GM19239 (cell line): ENCODE measurements at regions not wholly inside any gene's neighbourhood (a gene's known extent, or its start where the extent isn't known, plus 50 kb on each side); places are given as distances from the start of the nearest gene placed in this dataset.

ENCODE experiments used
- DNase-seq: peaks from one replicate; pipeline ENCODE4 v3.0.0; 2011; ENCODE audit warnings: low spot score; ENCODE audit not compliant: insufficient read length
- FAIRE-seq: peaks from 2 replicates; lab custom pipeline; 2011; peaks lifted over from hg19 to GRCh38; lab: Jason Lieb, UNC

- no peak for DNase-seq
- no peak for FAIRE-seq
These were observed 209.9 kb downstream of the COL4A1 start for GRCh38 chr13:110097013-110097412.

- FAIRE-seq, result no peak
These were observed 214.1 kb downstream of the COL4A1 start for GRCh38 chr13:110092831-110093247.

GRCh38 chr13:110089815-110090214 lies 217.1 kb downstream of the COL4A1 start:
- DNase-seq (no peak), FAIRE-seq (no peak)

More at GRCh38 chr13:110092831-110093247, 214.1 kb downstream of the COL4A1 start:
- DNase-seq, result no peak

- FAIRE-seq, result no peak
These were observed 217.9 kb downstream of the COL4A1 start for GRCh38 chr13:110089100-110089499.

DNA sequence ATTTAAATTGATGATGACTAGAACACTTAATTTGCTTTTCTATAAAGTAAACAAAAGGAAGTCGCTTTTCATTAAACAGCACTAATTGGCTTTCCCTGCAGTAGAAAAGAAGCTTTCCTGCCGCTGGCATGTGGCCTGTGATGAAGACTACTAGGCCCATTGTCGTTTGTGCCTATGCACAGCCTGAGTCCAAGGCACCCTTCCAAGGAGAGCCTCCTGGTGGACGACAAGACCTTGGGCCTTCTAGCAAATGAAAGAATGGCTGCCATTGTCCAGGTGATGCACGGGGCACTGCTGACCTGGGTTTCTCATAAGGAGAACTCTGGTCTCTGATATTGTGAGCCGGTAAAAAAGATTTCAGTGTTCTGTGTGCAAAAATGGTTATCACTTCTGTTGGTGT lies 233.0 kb downstream of the COL4A1 start:
- no peak for DNase-seq
- no peak for FAIRE-seq

More at GRCh38 chr13:110089100-110089499, 217.9 kb downstream of the COL4A1 start:
- DNase-seq, result no peak

DNA sequence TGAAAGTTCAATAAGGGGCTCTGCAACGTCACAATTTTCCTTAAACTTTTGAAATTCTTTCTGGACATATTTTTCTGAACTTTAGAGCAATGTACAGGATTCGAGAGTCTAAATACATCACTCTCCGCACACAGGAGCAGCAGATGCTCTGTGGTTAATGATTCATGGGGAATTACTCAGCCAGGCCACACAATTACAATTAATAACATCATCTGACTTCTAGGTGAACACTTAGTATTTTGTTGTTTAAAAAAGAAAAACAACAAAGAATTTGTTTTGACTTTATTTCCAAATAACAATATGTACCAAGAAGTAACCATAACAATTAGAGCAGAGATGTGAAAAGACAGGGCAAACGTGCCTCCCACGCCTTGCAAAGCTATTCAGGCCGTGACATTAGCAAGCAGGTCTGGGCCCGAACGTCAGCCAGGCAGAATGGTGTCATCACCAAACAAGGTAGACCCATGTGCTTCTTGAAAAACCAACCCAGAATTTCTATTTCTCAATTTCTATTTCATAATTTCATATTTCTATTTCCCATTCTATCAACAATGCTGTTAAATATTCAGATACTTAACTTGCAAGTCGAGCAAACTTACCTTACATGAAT lies 236.3 kb downstream of the COL4A1 start:
- no peak for DNase-seq

DNA sequence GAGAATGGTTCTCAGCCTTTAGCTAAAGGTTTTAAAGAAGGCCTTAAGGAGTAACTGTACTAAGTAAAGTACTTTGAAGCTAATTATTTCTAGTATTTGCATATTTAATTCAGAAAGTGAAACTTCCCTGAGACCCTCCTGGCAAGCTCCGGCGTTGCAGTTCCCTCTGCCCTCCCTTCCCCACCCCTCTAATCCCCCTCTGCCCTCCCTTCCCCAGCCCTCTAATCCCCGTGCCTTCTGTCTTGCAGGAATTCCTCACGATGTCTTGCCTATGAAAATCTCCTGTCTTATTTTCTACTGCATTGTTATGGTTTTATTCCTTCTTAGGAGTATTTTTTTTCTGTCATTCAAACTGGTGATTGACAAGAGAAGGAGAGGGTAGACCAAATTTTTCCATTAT lies 236.9 kb downstream of the COL4A1 start:
- no peak for FAIRE-seq

More for the DNA sequence above, 236.3 kb downstream of the COL4A1 start:
- no peak for FAIRE-seq

GRCh38 chr13:110068176-110068473 lies 238.8 kb downstream of the COL4A1 start:
- FAIRE-seq (no peak), DNase-seq (no peak)

More for the DNA sequence above, 236.9 kb downstream of the COL4A1 start:
- no peak for DNase-seq

GRCh38 chr13:110067355-110068175 lies 239.4 kb downstream of the COL4A1 start:
- FAIRE-seq (peak; percentile 18), DNase-seq (no peak)

DNA sequence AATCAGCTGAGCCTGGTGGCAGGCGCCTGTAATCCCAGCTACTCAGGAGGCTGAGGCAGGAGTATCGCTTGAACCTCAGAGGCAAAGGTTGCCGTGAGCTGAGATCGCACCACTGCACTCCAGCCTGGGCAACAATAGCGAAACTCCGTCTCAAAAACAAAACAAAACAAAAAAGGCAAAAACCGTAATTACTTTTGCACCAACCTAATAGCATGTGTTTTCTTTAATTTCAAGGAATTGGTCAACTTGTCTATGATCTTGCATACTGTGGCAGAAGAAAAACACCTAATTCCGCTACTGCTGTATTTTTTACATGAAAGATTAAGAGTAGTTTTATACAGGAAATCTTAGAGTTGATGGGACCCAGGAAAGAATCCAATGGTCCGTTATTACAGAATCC lies 241.2 kb downstream of the COL4A1 start:
- no peak for DNase-seq

GRCh38 chr13:110063490-110064421 lies 243.2 kb downstream of the COL4A1 start:
- no peak for FAIRE-seq

More for the DNA sequence above, 241.2 kb downstream of the COL4A1 start:
- no peak for FAIRE-seq

GRCh38 chr13:110062777-110063442 lies 244.0 kb downstream of the COL4A1 start:
- no peak for FAIRE-seq
- no peak for DNase-seq

More at GRCh38 chr13:110063490-110064421, 243.2 kb downstream of the COL4A1 start:
- DNase-seq, result no peak

DNA sequence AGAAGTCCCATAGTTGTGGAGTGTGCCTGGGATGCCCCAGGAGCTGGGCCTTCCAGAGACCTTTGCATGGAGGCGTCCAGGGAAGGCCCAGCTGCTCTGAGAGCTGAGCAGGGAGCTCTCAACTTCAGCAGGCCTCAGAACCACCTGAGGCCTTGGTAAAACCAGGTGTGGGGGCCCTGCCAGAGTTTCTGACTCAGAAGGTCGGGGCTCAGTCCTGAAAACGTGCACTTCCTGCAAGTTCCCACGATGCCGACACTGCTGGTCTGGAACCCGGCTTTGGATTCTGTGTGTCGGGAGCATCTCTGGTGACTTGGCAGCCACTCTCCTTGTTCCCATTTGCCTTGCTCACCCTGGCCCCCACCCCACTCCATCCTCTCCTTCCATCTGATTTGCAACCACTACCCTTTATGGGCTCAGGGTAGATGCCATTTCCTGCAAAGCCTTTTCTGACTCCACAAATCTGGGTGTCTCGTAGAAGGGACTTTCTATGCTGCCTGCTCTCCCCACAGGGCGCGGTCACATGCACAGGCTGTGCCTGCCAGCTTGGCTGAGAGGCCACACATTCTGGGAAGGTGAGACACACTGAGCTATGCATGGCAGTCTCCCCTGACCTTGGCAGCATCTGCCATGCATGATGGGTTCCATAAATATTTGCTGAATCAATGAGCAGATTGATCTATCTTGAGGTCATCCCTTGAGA lies 244.7 kb downstream of the COL4A1 start:
- DNase-seq (no peak), FAIRE-seq (no peak)

DNA sequence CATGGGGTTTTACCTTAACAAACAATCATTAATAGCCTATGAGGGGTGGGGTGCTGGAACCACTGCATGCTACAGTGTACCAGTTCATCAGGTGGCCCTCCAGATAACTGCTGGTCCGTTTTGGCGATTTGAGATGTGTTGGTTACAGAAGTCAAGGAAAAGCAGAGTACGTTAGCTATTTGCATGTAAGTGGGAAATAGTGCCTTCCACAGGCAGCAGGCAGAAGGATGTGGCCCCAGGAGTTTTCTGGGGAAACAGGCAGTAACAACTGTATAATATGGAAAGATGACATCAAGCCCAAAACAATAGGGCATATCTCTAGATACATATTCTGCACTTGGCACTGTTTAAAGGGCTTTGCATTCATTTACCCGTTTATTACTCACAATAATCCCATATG lies 245.7 kb downstream of the COL4A1 start:
- no peak for FAIRE-seq

GRCh38 chr13:110057052-110057451 lies 249.9 kb downstream of the COL4A1 start:
- FAIRE-seq (no peak), DNase-seq (no peak)

More for the DNA sequence above, 245.7 kb downstream of the COL4A1 start:
- no peak for DNase-seq

- no peak for DNase-seq
- no peak for FAIRE-seq
These were observed 250.3 kb downstream of the COL4A1 start for GRCh38 chr13:110056640-110057039.

- FAIRE-seq (no peak), DNase-seq (no peak)
These were observed 251.9 kb downstream of the COL4A1 start for GRCh38 chr13:110055089-110055488.

- FAIRE-seq, result no peak
- no peak for DNase-seq
These were observed 252.9 kb downstream of the COL4A1 start for GRCh38 chr13:110054041-110054440.

- FAIRE-seq (no peak), DNase-seq (no peak)
These were observed 259.5 kb downstream of the COL4A1 start for GRCh38 chr13:110047496-110047895.
